H9 (cell line): ENCODE measurements at regions not wholly inside any gene's neighbourhood (a gene's known extent, or its start where the extent isn't known, plus 50 kb on each side); places are given as distances from the start of the nearest gene placed in this dataset.

Experiments used
- DNase-seq: peaks from one replicate; pipeline ENCODE4 v3.0.0-alpha.2; 2017
- H2AFZ ChIP-seq: one replicate; pipeline ENCODE4 v1.6.1; 2013; ENCODE audit warnings: mild to moderate bottlenecking, low read length, control low read depth, moderate library complexity
- H2AK5ac ChIP-seq: 2 replicates; pipeline ENCODE4 v1.6.1; 2013; ENCODE audit warnings: low read length, control low read depth, mixed read lengths; ENCODE audit not compliant: insufficient read length
- H2BK120ac ChIP-seq: one replicate; pipeline ENCODE4 v1.6.1; 2013; ENCODE audit warnings: low read depth, mild to moderate bottlenecking, low read length, control low read depth, inconsistent platforms; ENCODE audit not compliant: poor library complexity, severe bottlenecking
- H2BK12ac ChIP-seq: 2 replicates; pipeline ENCODE4 v1.6.1; 2013; ENCODE audit warnings: low read length, control low read depth, mixed read lengths, low read depth; ENCODE audit not compliant: insufficient read length
- H2BK15ac ChIP-seq: 2 replicates; pipeline ENCODE4 v1.6.1; 2013; ENCODE audit warnings: low read depth, low read length, control low read depth
- H2BK20ac ChIP-seq: one replicate; pipeline ENCODE4 v1.6.1; 2013; ENCODE audit warnings: low read depth, mild to moderate bottlenecking, low read length, control low read depth, inconsistent platforms; ENCODE audit not compliant: poor library complexity, severe bottlenecking
- H2BK5ac ChIP-seq: 2 replicates; pipeline ENCODE4 v1.6.1; 2013; ENCODE audit warnings: low read length, control low read depth, mixed read lengths; ENCODE audit not compliant: insufficient read length
- H3K14ac ChIP-seq: 2 replicates; pipeline ENCODE4 v1.6.1; 2013; ENCODE audit warnings: low read length, control low read depth; ENCODE audit not compliant: insufficient read depth
- H3K18ac ChIP-seq: 2 replicates; pipeline ENCODE4 v1.6.1; 2013; ENCODE audit warnings: low read depth, mild to moderate bottlenecking, mixed read lengths, low read length, control low read depth; ENCODE audit not compliant: insufficient read length
- H3K23ac ChIP-seq: 2 replicates; pipeline ENCODE4 v1.6.1; 2013; ENCODE audit warnings: low read length, control low read depth, mixed read lengths, low read depth; ENCODE audit not compliant: insufficient read length
- H3K23me2 ChIP-seq: 2 replicates; pipeline ENCODE4 v1.6.1; 2013; ENCODE audit warnings: low read depth, mild to moderate bottlenecking, mixed read lengths, low read length, control low read depth; ENCODE audit not compliant: insufficient read length, poor library complexity, severe bottlenecking
- H3K27ac ChIP-seq: 2 replicates; pipeline ENCODE4 v1.5.1; 2013; ENCODE audit warnings: low read length, control low read depth, mixed read lengths, low read depth; ENCODE audit not compliant: insufficient read length
- H3K27me3 ChIP-seq: 2 replicates; pipeline ENCODE4 v1.6.1; 2013; ENCODE audit warnings: low read length, control low read depth, inconsistent platforms; ENCODE audit not compliant: insufficient read depth
- H3K4ac ChIP-seq: 2 replicates; pipeline ENCODE4 v1.6.1; 2013; ENCODE audit warnings: low read depth, mild to moderate bottlenecking, control low read depth, inconsistent platforms, low read length, moderate library complexity
- H3K4me1 ChIP-seq: 2 replicates; pipeline ENCODE4 v1.6.1; 2013; ENCODE audit warnings: low read length, control low read depth, inconsistent platforms; ENCODE audit not compliant: insufficient read depth
- H3K4me2 ChIP-seq: 2 replicates; pipeline ENCODE4 v1.6.1; 2013; ENCODE audit warnings: low read length, control low read depth, mixed read lengths; ENCODE audit not compliant: insufficient read length, insufficient read depth
- H3K56ac ChIP-seq: 2 replicates; pipeline ENCODE4 v1.6.1; 2013; ENCODE audit warnings: low read depth, mild to moderate bottlenecking, mixed read lengths, low read length, control low read depth; ENCODE audit not compliant: insufficient read length
- H3K79me1 ChIP-seq: 2 replicates; pipeline ENCODE4 v1.6.1; 2013; ENCODE audit warnings: low read depth, mild to moderate bottlenecking, moderate library complexity, low read length, control low read depth, inconsistent platforms; ENCODE audit not compliant: insufficient read depth, poor library complexity, severe bottlenecking
- H3K79me2 ChIP-seq: 2 replicates; pipeline ENCODE4 v1.6.1; 2013; ENCODE audit warnings: low read length, control low read depth, inconsistent platforms; ENCODE audit not compliant: insufficient read depth
- H3K9ac ChIP-seq: 2 replicates; pipeline ENCODE4 v1.6.1; 2013; ENCODE audit warnings: low read length, control low read depth, mixed read lengths; ENCODE audit not compliant: insufficient read length; ENCODE audit errors: extremely low read depth
- H3K9me3 ChIP-seq: one replicate; pipeline ENCODE4 v1.6.1; 2013; ENCODE audit warnings: low read depth, low read length, inconsistent platforms; ENCODE audit not compliant: control insufficient read depth
- H3T11ph ChIP-seq: one replicate; pipeline ENCODE4 v1.6.1; 2013; ENCODE audit warnings: mild to moderate bottlenecking, low read length, control low read depth, inconsistent platforms
- H4K20me1 ChIP-seq: one replicate; pipeline ENCODE4 v1.6.1; 2013; ENCODE audit not compliant: control insufficient read depth, insufficient read length, insufficient read depth
- H4K5ac ChIP-seq: 2 replicates; pipeline ENCODE4 v1.6.1; 2013; ENCODE audit warnings: low read depth, mild to moderate bottlenecking, mixed read lengths, low read length, control low read depth; ENCODE audit not compliant: insufficient read length
- H4K8ac ChIP-seq: replicated peaks from 2 replicates; pipeline ENCODE4 v1.6.1; 2013; ENCODE audit warnings: low read length, control low read depth, mixed read lengths, low read depth; ENCODE audit not compliant: insufficient read length
- H4K91ac ChIP-seq: 2 replicates; pipeline ENCODE4 v1.6.1; 2013; ENCODE audit warnings: low read depth, mild to moderate bottlenecking, moderate library complexity, mixed read lengths, low read length, control low read depth; ENCODE audit not compliant: insufficient read length
- H3K27ac Mint-ChIP-seq, 3 experiments: 2 replicates in 2 of 3; 3 replicates in 1 of 3; pipeline ENCODE4 v1.8.0; 2020 to 2021; ENCODE audit warnings: mixed read lengths in 3 of 3, mild to moderate bottlenecking in 1 of 3, moderate library complexity in 1 of 3
- H3K27me3 Mint-ChIP-seq: 2 replicates; pipeline ENCODE4 v1.8.0; 2021; ENCODE audit warnings: low read depth, mild to moderate bottlenecking, moderate library complexity, mixed read lengths
- H3K36me3 Mint-ChIP-seq, 3 experiments: 2 replicates in 2 of 3; 3 replicates in 1 of 3; pipeline ENCODE4 v1.8.0; 2020 to 2021; ENCODE audit warnings: low read depth in 3 of 3, mixed read lengths in 3 of 3; ENCODE audit not compliant: insufficient read depth in 1 of 3
- H3K4me1 Mint-ChIP-seq, 2 experiments: 2 replicates each; pipeline ENCODE4 v1.8.0; 2020; ENCODE audit warnings: mixed read lengths in 2 of 2
- H3K4me3 Mint-ChIP-seq, 2 experiments: 2 replicates in 1 of 2; 3 replicates in 1 of 2; pipeline ENCODE4 v1.8.0; 2020 to 2021; ENCODE audit warnings: mild to moderate bottlenecking in 2 of 2, mixed read lengths in 2 of 2, moderate library complexity in 1 of 2
- H3K9me3 Mint-ChIP-seq, 2 experiments: 2 replicates in 1 of 2; 3 replicates in 1 of 2; pipeline ENCODE4 v1.8.0; 2020; ENCODE audit warnings: mild to moderate bottlenecking in 2 of 2, mixed read lengths in 2 of 2, moderate library complexity in 1 of 2
- CTCF ChIP-seq: fragments of 200-600 bp; sonication (generic); conservative IDR thresholded peaks from 3 replicates; pipeline ENCODE4 v1.8.0; 2021; ENCODE audit warnings: antibody characterized with exemption, mild to moderate bottlenecking
- WGBS: extraction: QIAGEN DNeasy Blood & Tissue Kit; methylation state at CpG from one replicate; pipeline ENCODE4 v1.1.7; 2013; ENCODE audit warnings: missing lambda C conversion rate, low lambda C conversion rate, mixed read lengths; ENCODE audit not compliant: insufficient read length; ENCODE audit errors: extremely low coverage; 5-methylcytosine and 5-hydroxymethylcytosine counted together

GRCh38 chr18:78363556-78364387 is 615.8 kb upstream of the SALL3 start:
- Histone ChIP-seq H3K9ac (no peak overlapping the region), H3K18ac (no peak overlapping the region), H2AK5ac (no peak overlapping the region), H3T11ph (no peak overlapping the region), H2BK12ac (no peak overlapping the region), H2BK20ac (no peak overlapping the region), H4K91ac (no peak overlapping the region), H3K27me3 (no peaks in the 10 kb centered on the region), H2BK5ac (no peak overlapping the region), H3K4me1 (0 out of 2 replicates have a peak, but pooled peaks cover 1% of the 10 kb centered on the region), H2AFZ (no peak overlapping the region), H3K4ac (no peak overlapping the region), H2BK120ac (no peak overlapping the region), H3K56ac (no peak overlapping the region), H4K20me1 (no peaks in the 10 kb centered on the region), H3K27ac (no peak overlapping the region), H3K4me2 (no peak overlapping the region), H2BK15ac (no peak overlapping the region), H3K79me2 (no peaks in the 10 kb centered on the region), H4K5ac (no peak overlapping the region), H3K14ac (no peak overlapping the region; the same call in 1 of the 2 replicates), H3K23ac (no peak overlapping the region), H3K9me3 (no peaks in the 10 kb centered on the region), H3K23me2 (no peaks in the 10 kb centered on the region), H3K79me1 (no peaks in the 10 kb centered on the region), H4K8ac (no peak overlapping the region)
- no peak for DNase-seq
- TF ChIP-seq CTCF = no peak
- Mint-ChIP-seq H3K27me3 (no peaks in the 10 kb centered on the region; the same call in 1 of the 2 replicates), H3K4me3 (no peak overlapping the region), H3K36me3 (no peaks in the 10 kb centered on the region), H3K27ac (no peak overlapping the region), H3K9me3 (no peaks in the 10 kb centered on the region), H3K4me1 (peaks cover 0 to 4% of the 10 kb centered on the region in 2 experiments; a peak in 3 of 4 replicates)
- WGBS = no CpG with 5 or more reads among the region's 44 CpGs
